Cardiac muscle cell (in vitro differentiated cells and primary cell): ENCODE measurements at regions not wholly inside any gene's neighbourhood (a gene's known extent, or its start where the extent isn't known, plus 50 kb on each side); places are given as distances from the start of the nearest gene placed in this dataset.

Experiments
- DNase-seq, 2 donors: peaks; one replicate each; pipeline versions ENCODE4 v3.0.0 to v3.0.0-alpha.2; 2010 to 2017; ENCODE audit warnings: low read depth in 1 of 2, low spot score in 1 of 2
- H3K27ac ChIP-seq: fragments of 200-600 bp; sonication (generic); 2 replicates; pipeline ENCODE4 v1.5.1; 2016
- H3K27me3 ChIP-seq: fragments of 200-600 bp; sonication (generic); 2 replicates; pipeline ENCODE4 v1.6.0; 2016; ENCODE audit warnings: control low read depth
- H3K36me3 ChIP-seq: fragments of 200-600 bp; sonication (generic); 2 replicates; pipeline ENCODE4 v1.5.1; 2016; ENCODE audit warnings: control low read depth
- H3K4me1 ChIP-seq: fragments of 200-600 bp; sonication (generic); 2 replicates; pipeline ENCODE4 v1.8.1; 2017; ENCODE audit warnings: low read depth, mild to moderate bottlenecking, mixed run types
- H3K4me3 ChIP-seq: fragments of 200-600 bp; sonication (generic); 2 replicates; pipeline ENCODE4 v1.5.1; 2016; ENCODE audit warnings: mild to moderate bottlenecking
- H3K9me3 ChIP-seq: fragments of 200-600 bp; sonication (generic); 2 replicates; pipeline ENCODE4 v1.5.1; 2017; ENCODE audit warnings: low read depth, mild to moderate bottlenecking, control low read depth
- TF ChIP-seq, protein P1 (sequence below): IDR thresholded peaks from 2 replicates; pipeline ENCODE4 v1.5.1; 2012; ENCODE audit warnings: low read depth, mild to moderate bottlenecking, low read length

DNA sequence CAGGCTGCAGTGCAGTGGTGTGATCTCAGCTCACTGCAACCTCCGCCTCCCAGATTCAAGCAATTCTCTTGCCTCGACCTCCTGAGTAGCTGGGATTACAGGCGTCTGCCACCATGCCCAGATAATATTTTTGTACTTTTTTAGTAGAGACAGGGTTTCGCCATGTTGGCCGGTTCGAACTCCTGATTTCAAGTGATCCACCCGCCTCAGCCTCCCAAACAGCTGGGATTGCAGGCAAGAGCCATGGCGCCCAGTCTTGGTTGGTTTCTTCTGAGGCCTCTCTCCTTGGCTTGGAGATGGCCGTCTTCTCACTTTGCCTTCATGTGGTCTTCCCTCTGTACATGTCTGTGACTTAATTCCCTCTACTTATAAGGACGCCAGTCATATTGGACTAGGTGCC is 254.6 kb downstream of the BUD13 start:
- Histone ChIP-seq H3K4me1 (no peaks in the 10 kb centered on the region), H3K27ac (no peak overlapping the region), H3K9me3 (no peaks in the 10 kb centered on the region), H3K27me3 (no peaks in the 10 kb centered on the region), H3K4me3 (no peak overlapping the region), H3K36me3 (no peaks in the 10 kb centered on the region)
- TF ChIP-seq, protein P1, sequence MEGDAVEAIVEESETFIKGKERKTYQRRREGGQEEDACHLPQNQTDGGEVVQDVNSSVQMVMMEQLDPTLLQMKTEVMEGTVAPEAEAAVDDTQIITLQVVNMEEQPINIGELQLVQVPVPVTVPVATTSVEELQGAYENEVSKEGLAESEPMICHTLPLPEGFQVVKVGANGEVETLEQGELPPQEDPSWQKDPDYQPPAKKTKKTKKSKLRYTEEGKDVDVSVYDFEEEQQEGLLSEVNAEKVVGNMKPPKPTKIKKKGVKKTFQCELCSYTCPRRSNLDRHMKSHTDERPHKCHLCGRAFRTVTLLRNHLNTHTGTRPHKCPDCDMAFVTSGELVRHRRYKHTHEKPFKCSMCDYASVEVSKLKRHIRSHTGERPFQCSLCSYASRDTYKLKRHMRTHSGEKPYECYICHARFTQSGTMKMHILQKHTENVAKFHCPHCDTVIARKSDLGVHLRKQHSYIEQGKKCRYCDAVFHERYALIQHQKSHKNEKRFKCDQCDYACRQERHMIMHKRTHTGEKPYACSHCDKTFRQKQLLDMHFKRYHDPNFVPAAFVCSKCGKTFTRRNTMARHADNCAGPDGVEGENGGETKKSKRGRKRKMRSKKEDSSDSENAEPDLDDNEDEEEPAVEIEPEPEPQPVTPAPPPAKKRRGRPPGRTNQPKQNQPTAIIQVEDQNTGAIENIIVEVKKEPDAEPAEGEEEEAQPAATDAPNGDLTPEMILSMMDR: no peak
- no peak for DNase-seq

DNA sequence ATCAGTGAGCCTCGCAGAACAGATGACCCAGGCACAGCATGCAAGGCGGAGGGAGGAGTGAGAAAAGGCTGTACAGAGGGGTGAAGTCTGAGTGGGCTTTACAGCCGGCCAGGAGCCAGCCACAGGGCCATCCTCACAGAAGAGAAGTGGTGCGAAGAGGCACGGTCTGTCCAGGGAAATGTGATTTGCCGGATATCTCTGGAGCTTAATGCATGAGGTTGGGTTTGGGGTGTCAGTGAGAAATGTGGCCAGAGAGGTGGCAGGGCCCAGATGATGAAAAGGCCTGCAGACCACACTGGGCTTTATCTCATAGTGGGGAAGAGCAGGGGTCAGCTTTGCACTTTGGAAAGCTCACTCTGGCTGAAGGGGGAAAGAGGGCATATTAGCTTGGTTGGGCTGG is 255.2 kb downstream of the BUD13 start:
- no peak overlapping the region for H3K4me3 ChIP-seq
- no peak for DNase-seq
- no peak overlapping the region for H3K27ac ChIP-seq
- H3K9me3 ChIP-seq: no peaks in the 10 kb centered on the region
- no peaks in the 10 kb centered on the region for H3K27me3 ChIP-seq
- TF ChIP-seq, protein P1: no peak
- H3K4me1 ChIP-seq: no peaks in the 10 kb centered on the region
- H3K36me3 ChIP-seq: no peaks in the 10 kb centered on the region

DNA sequence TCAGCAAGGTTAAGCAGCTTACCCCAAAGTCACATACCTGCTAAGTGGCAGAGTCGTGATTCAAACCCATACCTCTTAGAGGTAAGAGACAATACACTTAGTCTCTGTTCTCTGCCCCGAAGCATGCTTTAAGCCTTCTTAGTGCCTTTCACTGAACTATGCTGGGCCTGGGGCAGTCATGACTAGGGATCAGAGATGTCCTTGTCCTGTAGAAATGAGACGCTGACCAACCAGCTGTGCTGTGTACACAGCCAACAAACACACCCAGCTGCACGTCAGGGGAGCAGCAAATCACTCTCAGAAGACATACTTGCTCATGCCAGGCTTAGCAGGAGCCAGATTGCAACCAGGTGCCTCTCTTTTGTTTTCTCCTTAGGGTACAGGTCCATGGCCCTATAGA is 255.7 kb downstream of the BUD13 start:
- H3K36me3 ChIP-seq: no peaks in the 10 kb centered on the region

DNA sequence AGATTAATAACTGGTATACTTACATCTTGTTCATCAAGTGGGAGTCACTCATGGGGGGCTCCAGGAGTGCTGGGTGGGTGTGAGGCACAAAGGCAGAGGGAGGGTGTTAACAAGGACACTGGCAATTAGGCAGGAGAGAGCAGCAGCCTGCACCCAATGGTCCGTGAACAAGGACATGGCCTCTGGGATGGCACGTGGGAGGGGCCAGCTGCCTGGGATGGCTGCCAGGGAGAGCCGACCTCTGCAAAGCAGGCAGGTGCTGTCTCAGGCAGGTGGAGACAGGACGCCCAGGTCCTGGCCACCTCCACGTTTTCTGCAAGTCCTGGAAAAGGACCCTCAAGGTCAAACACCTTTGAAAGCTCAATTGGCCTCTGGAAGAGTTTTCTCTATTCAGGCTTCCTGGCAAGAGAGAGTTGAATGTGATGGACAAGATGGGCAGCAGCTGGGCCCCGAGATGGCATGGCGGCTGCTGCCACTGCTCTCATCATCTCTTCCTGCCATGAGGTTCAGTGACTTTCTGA is 257.1 kb downstream of the BUD13 start:
- Histone ChIP-seq H3K4me3 (no peak overlapping the region), H3K27ac (no peak overlapping the region), H3K4me1 (no peaks in the 10 kb centered on the region), H3K36me3 (no peaks in the 10 kb centered on the region), H3K9me3 (no peaks in the 10 kb centered on the region), H3K27me3 (no peaks in the 10 kb centered on the region)
- DNase-seq: no peak
- TF ChIP-seq, protein P1: no peak

More for the DNA sequence above, 255.7 kb downstream of the BUD13 start:
- H3K27ac ChIP-seq: no peak overlapping the region
- DNase-seq: no peak
- H3K4me1 ChIP-seq: no peaks in the 10 kb centered on the region
- H3K27me3 ChIP-seq: no peaks in the 10 kb centered on the region
- TF ChIP-seq, protein P1: no peak
- no peaks in the 10 kb centered on the region for H3K9me3 ChIP-seq
- H3K4me3 ChIP-seq: no peak overlapping the region

DNA sequence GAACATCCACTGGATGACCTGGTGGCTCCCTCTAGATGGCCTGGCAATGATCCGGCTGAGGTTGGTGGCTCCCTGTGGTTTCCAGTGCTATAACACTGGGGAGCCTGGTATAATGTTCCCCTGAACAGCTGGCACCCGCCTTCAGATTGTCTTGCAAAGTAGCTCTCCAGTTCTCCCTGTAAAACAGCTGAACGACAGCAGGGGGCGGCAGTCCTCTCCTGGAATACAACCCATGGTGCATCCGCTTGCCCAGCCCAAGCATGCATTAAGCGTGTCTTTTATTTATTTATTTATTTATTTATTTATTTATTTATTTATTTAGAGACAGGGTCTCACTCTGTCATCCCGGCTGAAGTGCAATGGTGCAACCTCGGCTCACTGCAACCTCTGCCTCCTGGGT is 258.9 kb downstream of the BUD13 start:
- TF ChIP-seq, protein P1: peak; percentile 41
- DNase-seq: peak; percentile 30 to 75
- H3K9me3 ChIP-seq: no peaks in the 10 kb centered on the region
- H3K4me3 ChIP-seq: no peak overlapping the region
- no peaks in the 10 kb centered on the region for H3K36me3 ChIP-seq
- H3K27ac ChIP-seq: no peak overlapping the region
- no peaks in the 10 kb centered on the region for H3K4me1 ChIP-seq
- no peaks in the 10 kb centered on the region for H3K27me3 ChIP-seq

DNA sequence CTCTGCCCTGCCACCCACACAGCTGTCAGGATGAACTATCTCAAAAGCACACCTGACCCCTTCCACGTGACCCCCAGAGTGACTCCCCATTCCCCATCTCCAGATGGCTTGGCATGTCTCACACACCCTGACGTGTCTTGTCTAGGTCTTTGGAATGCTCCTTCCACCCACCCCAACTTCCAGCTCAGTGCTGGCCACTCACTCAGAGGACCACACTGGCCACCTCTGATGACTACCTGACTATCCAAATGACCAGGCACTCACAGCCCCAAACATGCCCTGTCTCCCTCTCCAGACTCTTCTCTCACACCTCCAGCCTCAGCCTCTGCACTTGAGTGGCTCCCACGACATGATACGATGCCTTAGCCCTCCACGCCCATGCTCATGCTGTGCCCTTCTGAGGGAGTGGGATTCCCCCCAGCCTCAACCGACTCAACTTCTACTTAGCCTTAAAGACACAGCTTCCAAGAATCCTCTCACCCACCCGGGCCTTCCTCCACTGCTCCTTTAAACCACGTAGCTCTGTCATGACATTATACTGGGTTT is 259.4 kb downstream of the BUD13 start:
- DNase-seq: no peak
- Histone ChIP-seq H3K27ac (no peak overlapping the region), H3K27me3 (no peaks in the 10 kb centered on the region), H3K9me3 (no peaks in the 10 kb centered on the region), H3K4me1 (no peaks in the 10 kb centered on the region), H3K4me3 (no peak overlapping the region), H3K36me3 (no peaks in the 10 kb centered on the region)
- TF ChIP-seq, protein P1: no peak
